SK-N-MC (cell line): ENCODE measurements at regions not wholly inside any gene's neighbourhood (a gene's known extent, or its start where the extent isn't known, plus 50 kb on each side); places are given as distances from the start of the nearest gene placed in this dataset.

Experiments used
- EZH2 ChIP-seq: fragments of 200-600 bp; sonication (generic); IDR thresholded peaks from one replicate; pipeline ENCODE4 v1.6.1; 2017; ENCODE audit warnings: antibody characterized with exemption
- FOXP2 ChIP-seq: optimal IDR thresholded peaks from 2 replicates; pipeline ENCODE3; 2011; ENCODE audit warnings: mild to moderate bottlenecking, moderate library complexity; ENCODE audit not compliant: insufficient read depth; ENCODE audit errors: extremely low read length, control extremely low read depth
- POLR2AphosphoS5 ChIP-seq: IDR thresholded peaks from 2 replicates; pipeline ENCODE4 v1.6.1; 2012; ENCODE audit warnings: mild to moderate bottlenecking, low read depth, low read length, borderline replicate concordance

GRCh38 chr13:93172109-93172508, 54.5 kb upstream of the GPC6 start:
- TF ChIP-seq POLR2AphosphoS5 (no peak), EZH2 (no peak), FOXP2 (no peak)
